Breast epithelium (tissue), 3 donors: ENCODE measurements at regions not wholly inside any gene's neighbourhood (a gene's known extent, or its start where the extent isn't known, plus 50 kb on each side); places are given as distances from the start of the nearest gene placed in this dataset.

ENCODE experiments used
- CTCF ChIP-seq, 3 donors: fragments of 450-650 bp; IDR thresholded peaks; one replicate each; pipeline ENCODE4 v1.5.1; 2016 to 2017; ENCODE audit warnings: antibody characterized with exemption in 3 of 3, mild to moderate bottlenecking in 3 of 3, moderate library complexity in 3 of 3
- POLR2A ChIP-seq: fragments of 450-650 bp; IDR thresholded peaks from one replicate; pipeline ENCODE4 v1.6.1; 2016; ENCODE audit warnings: antibody characterized with exemption, mild to moderate bottlenecking, moderate library complexity
- POLR2AphosphoS5 ChIP-seq, 3 donors: sonication (generic); formaldehyde crosslinking; IDR thresholded peaks; one replicate each; pipeline ENCODE4 v1.6.1; 2017; ENCODE audit warnings: antibody characterized with exemption in 3 of 3

GRCh38 chr6:125534430-125535263 lies 214.8 kb upstream of the HEY2 start:
- TF ChIP-seq CTCF (IDR thresholded peaks at IDR 0.05) = no peak
- no peak for TF ChIP-seq POLR2A
- no peak for TF ChIP-seq POLR2AphosphoS5 (IDR thresholded peaks at IDR 0.05)
